GM23248 (cell line): ENCODE measurements at regions not wholly inside any gene's neighbourhood (a gene's known extent, or its start where the extent isn't known, plus 50 kb on each side); places are given as distances from the start of the nearest gene placed in this dataset.

Experiments
- DNase-seq: peaks from one replicate; pipeline ENCODE4 v3.0.0-alpha.2; 2015
- H2AFZ ChIP-seq: fragments of 200-600 bp; sonication (generic); 2 replicates; pipeline ENCODE4 v1.6.1; 2016; ENCODE audit warnings: antibody characterized with exemption
- H3F3A ChIP-seq: fragments of 200-600 bp; sonication (generic); 2 replicates; pipeline ENCODE4 v1.6.1; 2016; ENCODE audit warnings: mild to moderate bottlenecking, antibody characterized with exemption, mixed run types; ENCODE audit not compliant: insufficient read depth
- H3K27ac ChIP-seq: fragments of 200-600 bp; sonication (generic); 2 replicates; pipeline ENCODE4 v1.5.1; 2016; ENCODE audit warnings: mild to moderate bottlenecking
- H3K27me3 ChIP-seq: fragments of 200-600 bp; sonication (generic); replicated peaks from 2 replicates; pipeline ENCODE4 v1.6.1; 2016; ENCODE audit warnings: mild to moderate bottlenecking; ENCODE audit not compliant: insufficient read depth
- H3K36me3 ChIP-seq: fragments of 200-600 bp; sonication (generic); 2 replicates; pipeline ENCODE4 v1.6.1; 2016; ENCODE audit warnings: low read depth, mild to moderate bottlenecking
- H3K4me1 ChIP-seq: fragments of 200-600 bp; sonication (generic); 2 replicates; pipeline ENCODE4 v1.6.1; 2016; ENCODE audit warnings: mild to moderate bottlenecking; ENCODE audit not compliant: insufficient read depth
- H3K4me2 ChIP-seq: fragments of 200-600 bp; sonication (generic); one replicate; pipeline ENCODE4 v1.6.1; 2016; ENCODE audit warnings: mild to moderate bottlenecking; ENCODE audit not compliant: unreplicated experiment
- H3K4me3 ChIP-seq: fragments of 200-600 bp; sonication (generic); 2 replicates; pipeline ENCODE4 v1.5.1; 2016; ENCODE audit warnings: mild to moderate bottlenecking
- H3K79me2 ChIP-seq: fragments of 200-600 bp; sonication (generic); 2 replicates; pipeline ENCODE4 v1.6.1; 2016; ENCODE audit warnings: mild to moderate bottlenecking; ENCODE audit not compliant: insufficient read depth
- H3K9ac ChIP-seq: fragments of 200-600 bp; sonication (generic); 2 replicates; pipeline ENCODE4 v1.6.1; 2016; ENCODE audit warnings: mild to moderate bottlenecking
- H3K9me2 ChIP-seq: fragments of 200-600 bp; sonication (generic); 2 replicates; pipeline ENCODE4 v1.6.1; 2016; ENCODE audit warnings: mixed run types, mild to moderate bottlenecking, moderate library complexity; ENCODE audit not compliant: insufficient read depth
- H3K9me3 ChIP-seq: fragments of 200-600 bp; sonication (generic); one replicate; pipeline ENCODE4 v1.6.1; 2017; ENCODE audit warnings: low read depth
- H4K20me1 ChIP-seq: fragments of 200-600 bp; sonication (generic); 2 replicates; pipeline ENCODE4 v1.6.0; 2016; ENCODE audit not compliant: insufficient read depth
- EZH2 ChIP-seq: fragments of 200-600 bp; sonication (generic); IDR thresholded peaks from 2 replicates; pipeline ENCODE4 v1.6.1; 2018; ENCODE audit warnings: antibody characterized with exemption, mild to moderate bottlenecking; ENCODE audit not compliant: insufficient read depth, poor library complexity, severe bottlenecking
- EZH2phosphoT487 ChIP-seq: fragments of 200-600 bp; sonication (generic); IDR thresholded peaks from 2 replicates; pipeline ENCODE4 v1.6.1; 2018; ENCODE audit warnings: antibody characterized with exemption, moderate library complexity, mild to moderate bottlenecking, low read depth; ENCODE audit not compliant: insufficient read depth
- WGBS, 2 experiments: methylation state at CpG; one replicate each; pipeline ENCODE4 v1.1.6; 2015 to 2017; ENCODE audit warnings: low lambda C conversion rate in 2 of 2, low coverage in 1 of 2; ENCODE audit errors: missing lambda C conversion rate in 2 of 2; 5-methylcytosine and 5-hydroxymethylcytosine counted together
- in situ Hi-C: fragments of 300-500 bp; cut with MboI; formaldehyde crosslinking; loops from 2 replicates; pipeline ENCODE4 v1.15.0; 2020

- no peak overlapping the region for H3K9ac ChIP-seq
- 20 to 22% methylated on average over 6 of the region's 6 CpGs for WGBS, 2 experiments
- H3K4me3 ChIP-seq: no peak overlapping the region
- TF ChIP-seq EZH2: no peak
- TF ChIP-seq EZH2phosphoT487: no peak
- no peaks in the 10 kb centered on the region for H4K20me1 ChIP-seq
- H3K79me2 ChIP-seq: no peaks in the 10 kb centered on the region
- no peaks in the 10 kb centered on the region for H3K27me3 ChIP-seq
- DNase-seq: no peak
- no peaks in the 10 kb centered on the region for H3K4me1 ChIP-seq
- no peaks in the 10 kb centered on the region for H3K36me3 ChIP-seq
- H3K4me2 ChIP-seq: no peak overlapping the region
- H2AFZ ChIP-seq: no peak overlapping the region
- no peak overlapping the region for H3K27ac ChIP-seq
- in situ Hi-C loops: no loop called here
- no peaks in the 10 kb centered on the region for H3F3A ChIP-seq
- H3K9me3 ChIP-seq: no peaks in the 10 kb centered on the region
- no peaks in the 10 kb centered on the region for H3K9me2 ChIP-seq
Measured at GRCh38 chr6:18707714-18708439, 320.7 kb downstream of the RNF144B start.

- H3K9ac ChIP-seq: no peak overlapping the region
- in situ Hi-C loops: no loop called here
Measured at GRCh38 chr6:18712595-18712994, 325.4 kb downstream of the RNF144B start.

GRCh38 chr6:18720075-18720474 lies 332.9 kb downstream of the RNF144B start:
- no peaks in the 10 kb centered on the region for H3K79me2 ChIP-seq
- H3K4me2 ChIP-seq: no peak overlapping the region
- 47 to 50% methylated on average over 5 of the region's 5 CpGs for WGBS, 2 experiments
- H2AFZ ChIP-seq: no peak overlapping the region
- no peaks in the 10 kb centered on the region for H3K9me2 ChIP-seq
- no peak overlapping the region for H3K9ac ChIP-seq
- no peaks in the 10 kb centered on the region for H3K9me3 ChIP-seq
- H3K4me1 ChIP-seq: no peaks in the 10 kb centered on the region
- in situ Hi-C loops: no loop called here
- no peaks in the 10 kb centered on the region for H4K20me1 ChIP-seq
- H3K4me3 ChIP-seq: no peak overlapping the region
- no peak for DNase-seq
- no peaks in the 10 kb centered on the region for H3K27me3 ChIP-seq
- H3K27ac ChIP-seq: no peak overlapping the region
- no peaks in the 10 kb centered on the region for H3F3A ChIP-seq
- TF ChIP-seq EZH2: no peak
- H3K36me3 ChIP-seq: no peaks in the 10 kb centered on the region

More at GRCh38 chr6:18712595-18712994, 325.4 kb downstream of the RNF144B start:
- Histone ChIP-seq H4K20me1 (no peaks in the 10 kb centered on the region), H3K4me3 (no peak overlapping the region), H3K4me2 (no peak overlapping the region), H3F3A (no peaks in the 10 kb centered on the region), H3K4me1 (no peaks in the 10 kb centered on the region), H3K79me2 (no peaks in the 10 kb centered on the region), H3K9me3 (no peaks in the 10 kb centered on the region), H3K9me2 (no peaks in the 10 kb centered on the region), H3K27me3 (no peaks in the 10 kb centered on the region), H2AFZ (no peak overlapping the region), H3K27ac (no peak overlapping the region), H3K36me3 (no peaks in the 10 kb centered on the region)
- TF ChIP-seq EZH2phosphoT487 (no peak), EZH2 (no peak)
- 18 to 32% methylated on average over 4 of the region's 4 CpGs for WGBS, 2 experiments
- DNase-seq: no peak

GRCh38 chr6:18724056-18724455 lies 336.9 kb downstream of the RNF144B start:
- in situ Hi-C loops: no loop called here
- Histone ChIP-seq H3K4me2 (no peak overlapping the region), H3F3A (no peaks in the 10 kb centered on the region), H3K9me2 (no peaks in the 10 kb centered on the region), H3K4me3 (no peak overlapping the region), H3K79me2 (no peaks in the 10 kb centered on the region), H4K20me1 (no peaks in the 10 kb centered on the region), H3K9ac (no peak overlapping the region), H3K4me1 (no peaks in the 10 kb centered on the region), H2AFZ (no peak overlapping the region), H3K27ac (no peak overlapping the region), H3K27me3 (no peaks in the 10 kb centered on the region), H3K9me3 (no peaks in the 10 kb centered on the region), H3K36me3 (no peaks in the 10 kb centered on the region)
- TF ChIP-seq EZH2: no peak
- no peak for TF ChIP-seq EZH2phosphoT487
- WGBS, 2 experiments: 41 to 51% methylated on average over 3 of the region's 3 CpGs
- DNase-seq: no peak

- Histone ChIP-seq H2AFZ (no peak overlapping the region), H3K4me2 (no peak overlapping the region), H3K9me3 (no peaks in the 10 kb centered on the region), H3K36me3 (no peaks in the 10 kb centered on the region), H3F3A (no peaks in the 10 kb centered on the region), H4K20me1 (no peaks in the 10 kb centered on the region), H3K27ac (no peak overlapping the region), H3K9me2 (no peaks in the 10 kb centered on the region), H3K9ac (no peak overlapping the region), H3K79me2 (no peaks in the 10 kb centered on the region), H3K4me3 (no peak overlapping the region), H3K27me3 (no peaks in the 10 kb centered on the region), H3K4me1 (no peaks in the 10 kb centered on the region)
- DNase-seq: no peak
- 43 to 48% methylated on average over 2 of the region's 2 CpGs for WGBS, 2 experiments
- TF ChIP-seq EZH2: no peak
- no peak for TF ChIP-seq EZH2phosphoT487
- in situ Hi-C loops: loop anchor here (25.0 kb wide), 1 partner anchor 1137 kb away; no protein-coding TSS in a partner anchor
Measured at GRCh38 chr6:18725449-18725848, 338.3 kb downstream of the RNF144B start.
